SK-N-SH (cell line): ENCODE measurements at regions not wholly inside any gene's neighbourhood (a gene's known extent, or its start where the extent isn't known, plus 50 kb on each side); places are given as distances from the start of the nearest gene placed in this dataset.

Experiments used
- CHD2 ChIP-seq: fragments of 150-350 bp; IDR thresholded peaks from 2 replicates; pipeline ENCODE4 v1.6.1; 2018; ENCODE audit warnings: low read length; ENCODE audit not compliant: partially characterized antibody
- EP300 ChIP-seq, 2 experiments: IDR thresholded peaks; 2 replicates each; pipeline versions ENCODE4 v1.4.0 to v1.6.1; 2012; ENCODE audit warnings: borderline replicate concordance in 1 of 2, low read depth in 1 of 2, low read length in 1 of 2
- FOXM1 ChIP-seq: IDR thresholded peaks from 2 replicates; pipeline ENCODE4 v1.4.0; 2012; ENCODE audit warnings: low read depth, mild to moderate bottlenecking
- JUND ChIP-seq: IDR thresholded peaks from 2 replicates; pipeline ENCODE4 v1.4.0; 2012
- NRF1 ChIP-seq: IDR thresholded peaks from 2 replicates; pipeline ENCODE4 v1.6.1; 2012; ENCODE audit warnings: low read depth, mild to moderate bottlenecking, low read length
- POLR2AphosphoS5 ChIP-seq: IDR thresholded peaks from 2 replicates; pipeline ENCODE4 v1.6.1; 2012; ENCODE audit warnings: low read depth, low read length
- SMC3 ChIP-seq: IDR thresholded peaks from 2 replicates; pipeline ENCODE4 v1.6.1; 2012; ENCODE audit warnings: low read depth, low read length, improper control_type of control experiment
- TAF1 ChIP-seq: IDR thresholded peaks from 2 replicates; pipeline ENCODE4 v1.6.1; 2012; ENCODE audit warnings: low read depth, mild to moderate bottlenecking, low read length, moderate library complexity, borderline replicate concordance
- TEAD4 ChIP-seq: IDR thresholded peaks from 2 replicates; pipeline ENCODE4 v1.4.0; 2012; ENCODE audit warnings: mild to moderate bottlenecking, borderline replicate concordance; ENCODE audit not compliant: insufficient read depth
- USF2 ChIP-seq: fragments of 150-350 bp; IDR thresholded peaks from 2 replicates; pipeline ENCODE4 v1.6.1; 2017; ENCODE audit warnings: antibody characterized with exemption, low read length, low read depth, borderline replicate concordance
- YY1 ChIP-seq: IDR thresholded peaks from 2 replicates; pipeline ENCODE4 v1.4.0; 2012; ENCODE audit warnings: low read depth, mild to moderate bottlenecking
- TF ChIP-seq, protein P1 (sequence below): IDR thresholded peaks from 2 replicates; pipeline ENCODE4 v1.4.0; 2012; ENCODE audit warnings: low read depth
- TF ChIP-seq, protein P2 (sequence below): fragments of 200-600 bp; sonication (generic); IDR thresholded peaks from 2 replicates; pipeline ENCODE4 v1.6.1; 2017; ENCODE audit warnings: antibody characterized with exemption, mild to moderate bottlenecking, moderate library complexity
- TF ChIP-seq, protein P3 (sequence below): IDR thresholded peaks from 2 replicates; pipeline ENCODE4 v1.4.0; 2012; ENCODE audit warnings: low read depth, borderline replicate concordance

- TF ChIP-seq TAF1 (no peak), CHD2 (no peak), EP300 (IDR thresholded peaks at IDR 0.05; ENCODE audit: borderline replicate concordance in 1 of 2, low read depth in 1 of 2, low read length in 1 of 2) (no peak), POLR2AphosphoS5 (no peak), USF2 (no peak), JUND (no peak), TEAD4 (no peak), NRF1 (no peak), YY1 (no peak), SMC3 (no peak), FOXM1 (no peak)
- TF ChIP-seq, protein P1, sequence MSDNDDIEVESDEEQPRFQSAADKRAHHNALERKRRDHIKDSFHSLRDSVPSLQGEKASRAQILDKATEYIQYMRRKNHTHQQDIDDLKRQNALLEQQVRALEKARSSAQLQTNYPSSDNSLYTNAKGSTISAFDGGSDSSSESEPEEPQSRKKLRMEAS: no peak
- TF ChIP-seq, protein P2, sequence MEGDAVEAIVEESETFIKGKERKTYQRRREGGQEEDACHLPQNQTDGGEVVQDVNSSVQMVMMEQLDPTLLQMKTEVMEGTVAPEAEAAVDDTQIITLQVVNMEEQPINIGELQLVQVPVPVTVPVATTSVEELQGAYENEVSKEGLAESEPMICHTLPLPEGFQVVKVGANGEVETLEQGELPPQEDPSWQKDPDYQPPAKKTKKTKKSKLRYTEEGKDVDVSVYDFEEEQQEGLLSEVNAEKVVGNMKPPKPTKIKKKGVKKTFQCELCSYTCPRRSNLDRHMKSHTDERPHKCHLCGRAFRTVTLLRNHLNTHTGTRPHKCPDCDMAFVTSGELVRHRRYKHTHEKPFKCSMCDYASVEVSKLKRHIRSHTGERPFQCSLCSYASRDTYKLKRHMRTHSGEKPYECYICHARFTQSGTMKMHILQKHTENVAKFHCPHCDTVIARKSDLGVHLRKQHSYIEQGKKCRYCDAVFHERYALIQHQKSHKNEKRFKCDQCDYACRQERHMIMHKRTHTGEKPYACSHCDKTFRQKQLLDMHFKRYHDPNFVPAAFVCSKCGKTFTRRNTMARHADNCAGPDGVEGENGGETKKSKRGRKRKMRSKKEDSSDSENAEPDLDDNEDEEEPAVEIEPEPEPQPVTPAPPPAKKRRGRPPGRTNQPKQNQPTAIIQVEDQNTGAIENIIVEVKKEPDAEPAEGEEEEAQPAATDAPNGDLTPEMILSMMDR: no peak
- TF ChIP-seq, protein P3, sequence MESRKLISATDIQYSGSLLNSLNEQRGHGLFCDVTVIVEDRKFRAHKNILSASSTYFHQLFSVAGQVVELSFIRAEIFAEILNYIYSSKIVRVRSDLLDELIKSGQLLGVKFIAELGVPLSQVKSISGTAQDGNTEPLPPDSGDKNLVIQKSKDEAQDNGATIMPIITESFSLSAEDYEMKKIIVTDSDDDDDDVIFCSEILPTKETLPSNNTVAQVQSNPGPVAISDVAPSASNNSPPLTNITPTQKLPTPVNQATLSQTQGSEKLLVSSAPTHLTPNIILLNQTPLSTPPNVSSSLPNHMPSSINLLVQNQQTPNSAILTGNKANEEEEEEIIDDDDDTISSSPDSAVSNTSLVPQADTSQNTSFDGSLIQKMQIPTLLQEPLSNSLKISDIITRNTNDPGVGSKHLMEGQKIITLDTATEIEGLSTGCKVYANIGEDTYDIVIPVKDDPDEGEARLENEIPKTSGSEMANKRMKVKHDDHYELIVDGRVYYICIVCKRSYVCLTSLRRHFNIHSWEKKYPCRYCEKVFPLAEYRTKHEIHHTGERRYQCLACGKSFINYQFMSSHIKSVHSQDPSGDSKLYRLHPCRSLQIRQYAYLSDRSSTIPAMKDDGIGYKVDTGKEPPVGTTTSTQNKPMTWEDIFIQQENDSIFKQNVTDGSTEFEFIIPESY: no peak
These were observed 344.8 kb upstream of the MAGEC2 start for GRCh38 chrX:142549923-142550322.
